ENCODE measurements at regions not wholly inside any gene's neighbourhood (a gene's known extent, or its start where the extent isn't known, plus 50 kb on each side); places are given as distances from the start of the nearest gene placed in this dataset.
"Not testable (repeated sequence)": the region's sequence is repeated elsewhere in the genome, so short reads cannot be mapped to it uniquely, and the experiment has no call there.

GRCh38 chr3:137116619-137117018, 158.8 kb downstream of the IL20RB start:
- DNase-seq (ENCODE audit: low spot score): no peak

- DNase-seq (ENCODE audit: low spot score): no peak
Measured at GRCh38 chr3:137121704-137122314, 164.0 kb downstream of the IL20RB start.

GRCh38 chr3:137131081-137131480, 173.3 kb downstream of the IL20RB start:
- DNase-seq (ENCODE audit: low spot score): no peak

GRCh38 chr3:137134431-137134830, 176.6 kb downstream of the IL20RB start:
- no peak for DNase-seq (ENCODE audit: low spot score)

- no peak for DNase-seq (ENCODE audit: low spot score)
Measured at GRCh38 chr3:137148406-137148805, 190.6 kb downstream of the IL20RB start.

- no peak for DNase-seq (ENCODE audit: low spot score)
Measured at GRCh38 chr3:137148917-137149316, 191.1 kb downstream of the IL20RB start.

- no peak for DNase-seq (ENCODE audit: low spot score)
Measured at GRCh38 chr3:137150825-137151224, 193.0 kb downstream of the IL20RB start.

- DNase-seq (ENCODE audit: low spot score): not testable (repeated sequence)
Measured at GRCh38 chr3:137153046-137153445, 195.3 kb downstream of the IL20RB start.

- no peak for DNase-seq (ENCODE audit: low spot score)
Measured at GRCh38 chr3:137163241-137163871, 205.6 kb downstream of the IL20RB start.

- no peak for DNase-seq (ENCODE audit: low spot score)
Measured at GRCh38 chr3:137163958-137164357, 206.2 kb downstream of the IL20RB start.

- DNase-seq (ENCODE audit: low spot score): no peak
Measured at GRCh38 chr3:137165117-137165806, 207.5 kb downstream of the IL20RB start.

GRCh38 chr3:137171834-137172603, 214.2 kb downstream of the IL20RB start:
- DNase-seq (ENCODE audit: low spot score): no peak

- DNase-seq (ENCODE audit: low spot score): no peak
Measured at GRCh38 chr3:137172728-137173127, 214.9 kb downstream of the IL20RB start.

GRCh38 chr3:137174514-137174913, 216.7 kb downstream of the IL20RB start:
- no peak for DNase-seq (ENCODE audit: low spot score)

- no peak for DNase-seq (ENCODE audit: low spot score)
Measured at GRCh38 chr3:137180220-137180619, 222.4 kb downstream of the IL20RB start.

GRCh38 chr3:137191133-137191923, 233.5 kb downstream of the IL20RB start:
- no peak for DNase-seq (ENCODE audit: low spot score)

GRCh38 chr3:137191951-137192350, 234.2 kb downstream of the IL20RB start:
- DNase-seq (ENCODE audit: low spot score): no peak

- DNase-seq (ENCODE audit: low spot score): no peak
Measured at GRCh38 chr3:137194301-137194700, 236.5 kb downstream of the IL20RB start.

GRCh38 chr3:137198374-137198773, 240.6 kb downstream of the IL20RB start:
- DNase-seq (ENCODE audit: low spot score): not testable (repeated sequence)

- DNase-seq (ENCODE audit: low spot score): no peak
Measured at GRCh38 chr3:137199678-137200077, 241.9 kb downstream of the IL20RB start.

GRCh38 chr3:137201066-137201465, 243.3 kb downstream of the IL20RB start:
- no peak for DNase-seq (ENCODE audit: low spot score)

- no peak for DNase-seq (ENCODE audit: low spot score)
Measured at GRCh38 chr3:137202941-137203340, 245.2 kb downstream of the IL20RB start.

All from CD4-positive, alpha-beta T cell treated with Interleukin-6 at 100 ng/mL for 8 hours (primary cell).